ENCODE measurements at regions not wholly inside any gene's neighbourhood (a gene's known extent, or its start where the extent isn't known, plus 50 kb on each side); places are given as distances from the start of the nearest gene placed in this dataset.

DNA sequence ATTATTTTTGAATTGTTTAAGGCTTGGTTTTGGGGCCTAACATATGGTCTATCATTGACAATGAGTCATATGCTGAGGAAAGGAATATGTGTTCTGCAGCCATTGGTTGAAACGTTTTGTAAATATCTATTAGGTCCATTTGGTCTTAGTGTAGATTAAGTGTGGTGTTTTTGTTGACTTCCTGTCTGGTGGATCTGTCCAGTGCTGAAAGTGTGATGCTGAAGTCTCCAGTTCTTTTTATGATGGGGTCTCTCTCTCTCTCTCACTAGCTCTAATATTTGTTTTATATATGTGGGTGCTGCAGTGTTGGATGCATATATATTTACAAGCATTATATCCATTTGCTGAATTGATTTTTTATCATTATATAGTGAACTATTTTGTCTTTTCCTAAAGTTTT lies 727.2 kb downstream of the KHDRBS2 start:
- TF ChIP-seq, protein P1, sequence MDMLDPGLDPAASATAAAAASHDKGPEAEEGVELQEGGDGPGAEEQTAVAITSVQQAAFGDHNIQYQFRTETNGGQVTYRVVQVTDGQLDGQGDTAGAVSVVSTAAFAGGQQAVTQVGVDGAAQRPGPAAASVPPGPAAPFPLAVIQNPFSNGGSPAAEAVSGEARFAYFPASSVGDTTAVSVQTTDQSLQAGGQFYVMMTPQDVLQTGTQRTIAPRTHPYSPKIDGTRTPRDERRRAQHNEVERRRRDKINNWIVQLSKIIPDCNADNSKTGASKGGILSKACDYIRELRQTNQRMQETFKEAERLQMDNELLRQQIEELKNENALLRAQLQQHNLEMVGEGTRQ (CRISPR knock-in tag; IDR thresholded peaks at IDR 0.05) = no peak
- TF ChIP-seq, protein P2, sequence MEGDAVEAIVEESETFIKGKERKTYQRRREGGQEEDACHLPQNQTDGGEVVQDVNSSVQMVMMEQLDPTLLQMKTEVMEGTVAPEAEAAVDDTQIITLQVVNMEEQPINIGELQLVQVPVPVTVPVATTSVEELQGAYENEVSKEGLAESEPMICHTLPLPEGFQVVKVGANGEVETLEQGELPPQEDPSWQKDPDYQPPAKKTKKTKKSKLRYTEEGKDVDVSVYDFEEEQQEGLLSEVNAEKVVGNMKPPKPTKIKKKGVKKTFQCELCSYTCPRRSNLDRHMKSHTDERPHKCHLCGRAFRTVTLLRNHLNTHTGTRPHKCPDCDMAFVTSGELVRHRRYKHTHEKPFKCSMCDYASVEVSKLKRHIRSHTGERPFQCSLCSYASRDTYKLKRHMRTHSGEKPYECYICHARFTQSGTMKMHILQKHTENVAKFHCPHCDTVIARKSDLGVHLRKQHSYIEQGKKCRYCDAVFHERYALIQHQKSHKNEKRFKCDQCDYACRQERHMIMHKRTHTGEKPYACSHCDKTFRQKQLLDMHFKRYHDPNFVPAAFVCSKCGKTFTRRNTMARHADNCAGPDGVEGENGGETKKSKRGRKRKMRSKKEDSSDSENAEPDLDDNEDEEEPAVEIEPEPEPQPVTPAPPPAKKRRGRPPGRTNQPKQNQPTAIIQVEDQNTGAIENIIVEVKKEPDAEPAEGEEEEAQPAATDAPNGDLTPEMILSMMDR (IDR thresholded peaks at IDR 0.05) = no peak
- TF ChIP-seq NFATC4 (CRISPR knock-in tag; IDR thresholded peaks at IDR 0.05) = no peak
- no peak for TF ChIP-seq FOXK1 (CRISPR knock-in tag; IDR thresholded peaks at IDR 0.05)
- no peak for TF ChIP-seq ZNF317 (CRISPR knock-in tag; IDR thresholded peaks at IDR 0.05; ENCODE audit: borderline replicate concordance, low read depth)
